GM12864 (cell line): ENCODE measurements at regions not wholly inside any gene's neighbourhood (a gene's known extent, or its start where the extent isn't known, plus 50 kb on each side); places are given as distances from the start of the nearest gene placed in this dataset.

Source experiments
- DNase-seq: peaks from one replicate; pipeline ENCODE4 v3.0.0-alpha.2; 2011; ENCODE audit warnings: low read depth
- H3K4me3 ChIP-seq: 2 replicates; pipeline ENCODE4 v1.5.1; 2011; ENCODE audit warnings: mild to moderate bottlenecking, low read depth, low read length, control low read depth
- TF ChIP-seq, protein P1 (sequence below): IDR thresholded peaks from 2 replicates; pipeline ENCODE4 v1.5.1; 2011; ENCODE audit warnings: low read depth, mild to moderate bottlenecking, moderate library complexity, low read length, control low read depth, inconsistent platforms; ENCODE audit errors: missing control alignments

DNA sequence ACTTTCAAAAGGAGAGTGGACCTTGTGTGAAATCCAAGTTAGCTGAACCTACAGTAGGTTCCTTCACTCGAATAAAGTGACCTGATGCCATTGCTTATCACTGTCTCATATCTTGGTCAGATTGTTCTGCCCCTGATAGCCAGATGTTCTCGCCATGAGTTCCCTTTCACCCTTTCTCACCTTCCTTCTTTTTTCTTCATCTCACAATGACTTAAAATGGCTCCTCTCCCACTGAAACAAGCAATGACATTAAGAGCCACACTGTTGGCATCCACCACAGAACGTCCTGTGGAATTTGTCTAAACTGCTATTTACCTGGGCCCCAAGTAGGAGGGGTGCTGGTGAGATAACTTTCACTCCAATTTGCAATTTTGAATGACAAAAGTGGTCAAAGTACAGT is 227.6 kb upstream of the PPP1R2C start:
- no peak overlapping the region for H3K4me3 ChIP-seq
- DNase-seq, result no peak
- TF ChIP-seq, protein P1, sequence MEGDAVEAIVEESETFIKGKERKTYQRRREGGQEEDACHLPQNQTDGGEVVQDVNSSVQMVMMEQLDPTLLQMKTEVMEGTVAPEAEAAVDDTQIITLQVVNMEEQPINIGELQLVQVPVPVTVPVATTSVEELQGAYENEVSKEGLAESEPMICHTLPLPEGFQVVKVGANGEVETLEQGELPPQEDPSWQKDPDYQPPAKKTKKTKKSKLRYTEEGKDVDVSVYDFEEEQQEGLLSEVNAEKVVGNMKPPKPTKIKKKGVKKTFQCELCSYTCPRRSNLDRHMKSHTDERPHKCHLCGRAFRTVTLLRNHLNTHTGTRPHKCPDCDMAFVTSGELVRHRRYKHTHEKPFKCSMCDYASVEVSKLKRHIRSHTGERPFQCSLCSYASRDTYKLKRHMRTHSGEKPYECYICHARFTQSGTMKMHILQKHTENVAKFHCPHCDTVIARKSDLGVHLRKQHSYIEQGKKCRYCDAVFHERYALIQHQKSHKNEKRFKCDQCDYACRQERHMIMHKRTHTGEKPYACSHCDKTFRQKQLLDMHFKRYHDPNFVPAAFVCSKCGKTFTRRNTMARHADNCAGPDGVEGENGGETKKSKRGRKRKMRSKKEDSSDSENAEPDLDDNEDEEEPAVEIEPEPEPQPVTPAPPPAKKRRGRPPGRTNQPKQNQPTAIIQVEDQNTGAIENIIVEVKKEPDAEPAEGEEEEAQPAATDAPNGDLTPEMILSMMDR, result no peak

DNA sequence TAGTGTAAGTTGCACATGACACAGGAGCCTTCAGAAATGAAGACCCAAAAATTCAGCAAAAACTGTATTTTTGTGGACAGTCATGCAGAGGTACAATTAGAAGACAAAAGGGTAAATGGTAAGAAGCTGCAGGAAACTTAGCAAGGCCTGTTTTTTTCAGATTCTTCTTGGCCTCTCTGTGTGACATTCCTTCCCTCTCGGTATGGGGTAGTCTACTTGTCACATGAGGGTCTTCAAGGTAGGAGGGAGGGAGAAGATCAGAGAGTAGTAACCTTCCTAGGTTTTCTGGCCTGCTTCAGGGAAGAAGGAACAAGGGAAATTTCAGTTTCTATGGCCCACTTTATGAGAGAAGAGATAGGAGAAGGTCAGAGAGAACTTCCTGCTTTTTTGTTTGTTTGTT is 230.4 kb upstream of the PPP1R2C start:
- H3K4me3 ChIP-seq, result no peak overlapping the region
- no peak for DNase-seq
- TF ChIP-seq, protein P1, result no peak

DNA sequence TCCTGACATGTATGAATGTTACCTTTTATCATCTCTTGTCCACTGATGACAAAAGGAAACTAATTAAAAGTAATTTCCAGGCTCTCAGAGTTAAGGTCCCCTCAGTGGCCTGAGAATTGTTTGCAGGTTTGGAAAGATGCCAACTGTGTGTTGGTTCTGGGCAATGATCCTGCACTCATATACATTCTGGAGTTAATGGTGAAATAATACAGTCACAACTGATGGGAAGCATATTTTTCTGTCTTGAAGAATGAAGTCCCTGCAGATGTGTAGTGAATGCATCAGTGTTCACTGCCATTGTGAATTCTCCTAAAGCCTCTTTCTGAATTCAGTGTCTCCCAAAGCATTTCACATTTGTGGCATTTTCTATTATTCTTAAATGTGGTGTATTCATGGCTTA is 238.1 kb upstream of the PPP1R2C start:
- TF ChIP-seq, protein P1, result no peak
- no peak for DNase-seq
- H3K4me3 ChIP-seq, result no peak overlapping the region

DNA sequence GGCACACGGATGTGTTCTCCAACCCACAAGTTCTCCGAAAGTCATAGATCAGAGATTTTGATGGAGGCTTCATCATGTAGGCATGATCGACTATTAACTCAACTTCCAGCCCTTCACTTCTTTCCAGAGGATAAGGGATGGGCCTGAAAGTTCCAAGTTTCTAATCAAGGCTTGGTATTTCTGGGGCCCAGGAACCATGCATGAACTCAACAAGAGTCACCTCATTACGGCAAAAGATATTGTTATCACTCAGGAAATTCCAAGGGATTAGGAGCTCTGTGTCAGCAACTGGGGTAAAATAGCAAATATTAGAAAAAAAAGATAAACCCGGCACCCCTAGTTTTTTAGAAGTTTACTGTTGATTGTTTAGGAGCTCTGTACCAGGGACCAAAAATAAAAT is 240.1 kb upstream of the PPP1R2C start:
- no peak overlapping the region for H3K4me3 ChIP-seq
- no peak for DNase-seq
- TF ChIP-seq, protein P1, result no peak

DNA sequence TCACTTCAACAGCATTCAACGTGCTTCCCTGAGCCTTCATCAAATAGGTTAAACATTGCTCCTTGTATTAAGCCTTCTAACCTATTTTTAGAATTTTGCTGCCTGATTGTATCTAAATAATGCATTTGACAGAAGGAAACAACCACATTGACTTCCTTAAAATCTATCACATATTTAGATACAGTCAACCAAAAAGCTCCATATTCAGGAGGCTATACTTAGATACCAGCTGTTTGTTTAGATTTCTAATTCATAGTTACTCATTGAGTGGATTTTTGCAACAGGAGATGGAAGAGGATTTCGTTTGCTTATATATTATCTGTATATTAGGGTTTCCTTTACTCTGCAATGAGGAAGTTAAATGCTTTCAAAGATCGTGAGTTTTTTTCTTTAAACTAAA is 241.1 kb upstream of the PPP1R2C start:
- no peak overlapping the region for H3K4me3 ChIP-seq
- TF ChIP-seq, protein P1, result no peak
- DNase-seq, result no peak

DNA sequence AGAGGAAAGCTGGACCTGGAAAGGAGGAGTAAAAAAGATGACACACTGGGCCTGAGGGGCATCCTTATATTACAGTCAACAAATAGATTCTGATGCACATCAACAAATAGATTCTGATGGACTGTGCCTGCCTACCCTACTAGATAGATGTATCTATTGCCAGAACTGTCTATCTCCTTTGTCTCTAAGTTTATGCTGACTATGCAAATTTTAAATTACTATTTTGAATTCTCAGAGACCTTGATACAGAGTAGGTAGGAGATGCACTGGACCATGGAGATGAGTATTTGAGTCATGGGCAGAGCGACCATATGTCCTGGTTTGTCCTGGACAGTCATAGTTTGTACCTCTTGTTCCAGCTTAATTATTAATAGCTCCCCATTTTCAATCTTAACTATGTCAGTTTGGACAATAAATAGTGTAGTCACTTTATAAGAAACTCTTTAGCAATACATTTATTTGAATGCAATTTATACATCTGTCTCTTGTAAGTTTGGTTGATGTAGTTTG is 247.9 kb upstream of the PPP1R2C start:
- no peak overlapping the region for H3K4me3 ChIP-seq
- DNase-seq, result no peak
- TF ChIP-seq, protein P1, result no peak

DNA sequence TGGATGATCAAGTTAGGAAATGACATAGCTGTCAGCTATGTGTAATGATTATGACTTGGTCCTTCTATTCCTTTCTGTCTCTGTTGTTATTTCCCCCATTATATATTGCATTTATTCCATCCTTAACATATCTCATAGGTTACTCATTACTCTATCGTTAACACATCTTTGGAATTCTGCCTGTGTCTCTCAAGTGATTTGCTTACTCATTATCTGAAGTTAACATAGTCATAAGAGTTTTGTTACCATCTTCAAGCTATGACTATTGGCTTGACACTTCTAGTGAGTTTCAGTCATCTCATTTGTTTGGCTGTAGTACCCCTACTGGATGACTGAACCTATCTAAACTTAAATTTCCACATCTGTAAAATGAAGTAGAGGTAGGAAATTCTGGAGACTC is 286.1 kb upstream of the PPP1R2C start:
- TF ChIP-seq, protein P1, result no peak
- no peak for DNase-seq
- no peak overlapping the region for H3K4me3 ChIP-seq
